IMR-90 (cell line): ENCODE measurements at regions not wholly inside any gene's neighbourhood (a gene's known extent, or its start where the extent isn't known, plus 50 kb on each side); places are given as distances from the start of the nearest gene placed in this dataset.
A peak's percentile ranks its signal among the peaks of the same experiment; 100 is the strongest.

Experiments
- ATAC-seq: fragments of 200-7000 bp; cut with Tn5 transposase; 2 replicates; pipeline ENCODE4 v1.9.1; 2020; ENCODE audit warnings: low read depth, mild to moderate bottlenecking, moderate library complexity
- BruUV-seq: library from RNA; stranded (reverse); fragments of 400-500 nt; replicated peaks from 2 replicates; lab custom pipeline; 2021; lab: Mats Ljungman, UMichigan
- CTCF ChIA-PET: fragments of 300-600 bp; formaldehyde crosslinking; extraction: SDS; loops from one replicate; lab custom pipeline; 2021; ENCODE audit warnings: antibody characterized with exemption; lab: Yijun Ruan, JAX
- POLR2A ChIA-PET: fragments of 300-600 bp; sonication (Branson Sonifier 250); formaldehyde crosslinking; loops from one replicate; lab custom pipeline; 2022; ENCODE audit warnings: antibody characterized with exemption; ENCODE audit not compliant: unreplicated experiment; lab: Charles Lee
- DNase-seq: peaks from one replicate; pipeline ENCODE4 v3.0.0; 2013
- H2AFZ ChIP-seq: replicated peaks from 2 replicates; pipeline ENCODE3; 2013; ENCODE audit warnings: low read length, mild to moderate bottlenecking; ENCODE audit not compliant: poor library complexity
- H2AK5ac ChIP-seq: 2 replicates; pipeline ENCODE4 v1.6.1; 2013; ENCODE audit warnings: low read depth, low read length, inconsistent platforms
- H2AK9ac ChIP-seq: replicated peaks from 2 replicates; pipeline ENCODE3; 2013; ENCODE audit warnings: mild to moderate bottlenecking, low read depth, low read length, moderate library complexity; ENCODE audit not compliant: poor library complexity
- H2BK120ac ChIP-seq: 2 replicates; pipeline ENCODE4 v1.6.1; 2013; ENCODE audit warnings: low read depth, low read length, inconsistent platforms
- H2BK15ac ChIP-seq: 3 replicates; pipeline ENCODE4 v1.6.1; 2013; ENCODE audit warnings: low read depth, low read length, inconsistent platforms
- H2BK20ac ChIP-seq: 2 replicates; pipeline ENCODE4 v1.6.1; 2013; ENCODE audit warnings: low read depth, mild to moderate bottlenecking, inconsistent platforms, low read length, moderate library complexity
- H2BK5ac ChIP-seq: 2 replicates; pipeline ENCODE4 v1.6.1; 2013; ENCODE audit warnings: mild to moderate bottlenecking, low read depth, low read length, inconsistent platforms; ENCODE audit not compliant: poor library complexity, severe bottlenecking
- H3K14ac ChIP-seq: replicated peaks from 2 replicates; pipeline ENCODE4 v1.6.1; 2013; ENCODE audit warnings: low read depth, low read length, inconsistent platforms
- H3K18ac ChIP-seq: 2 replicates; pipeline ENCODE4 v1.6.1; 2013; ENCODE audit warnings: low read depth, low read length, control low read depth
- H3K23ac ChIP-seq: 2 replicates; pipeline ENCODE4 v1.6.1; 2013; ENCODE audit warnings: low read depth, low read length, inconsistent platforms
- H3K27ac ChIP-seq: 2 replicates; pipeline ENCODE4 v1.5.1; 2013; ENCODE audit warnings: mild to moderate bottlenecking, control low read depth, low read length; ENCODE audit not compliant: insufficient read depth
- H3K27me3 ChIP-seq: 2 replicates; pipeline ENCODE4 v1.6.1; 2013; ENCODE audit warnings: low read length; ENCODE audit not compliant: control insufficient read depth, insufficient read depth
- H3K36me3 ChIP-seq: 2 replicates; pipeline ENCODE4 v1.6.1; 2013; ENCODE audit warnings: low read length, mixed read lengths; ENCODE audit not compliant: control insufficient read depth, insufficient read depth
- H3K4ac ChIP-seq: 2 replicates; pipeline ENCODE4 v1.6.1; 2013; ENCODE audit warnings: low read depth, low read length, inconsistent platforms
- H3K4me1 ChIP-seq: 2 replicates; pipeline ENCODE4 v1.6.1; 2013; ENCODE audit warnings: low read length, mixed read lengths; ENCODE audit not compliant: control insufficient read depth, insufficient read depth
- H3K4me2 ChIP-seq: 2 replicates; pipeline ENCODE4 v1.6.1; 2013; ENCODE audit warnings: low read depth, mild to moderate bottlenecking, control low read depth, low read length, moderate library complexity
- H3K4me3 ChIP-seq: 2 replicates; pipeline ENCODE4 v1.5.1; 2013; ENCODE audit warnings: low read depth, mild to moderate bottlenecking, control low read depth, low read length, moderate library complexity; ENCODE audit not compliant: insufficient read depth
- H3K56ac ChIP-seq: 2 replicates; pipeline ENCODE4 v1.6.1; 2013; ENCODE audit warnings: low read length, inconsistent platforms; ENCODE audit not compliant: insufficient read depth; ENCODE audit errors: extremely low read depth
- H3K79me1 ChIP-seq, 2 experiments: 2 replicates each; pipeline ENCODE4 v1.6.1; 2013; ENCODE audit warnings: low read length in 2 of 2, inconsistent platforms in 1 of 2, low read depth in 1 of 2
- H3K9ac ChIP-seq: 2 replicates; pipeline ENCODE4 v1.6.1; 2013; ENCODE audit warnings: low read depth, low read length, control low read depth
- H3K9me1 ChIP-seq: 2 replicates; pipeline ENCODE4 v1.6.1; 2013; ENCODE audit warnings: low read length, inconsistent platforms; ENCODE audit not compliant: insufficient read depth
- H3K9me3 ChIP-seq: 2 replicates; pipeline ENCODE4 v1.6.1; 2013; ENCODE audit warnings: low read length; ENCODE audit not compliant: control insufficient read depth, insufficient read depth
- H4K20me1 ChIP-seq: 2 replicates; pipeline ENCODE4 v1.6.1; 2013; ENCODE audit warnings: low read length, inconsistent platforms; ENCODE audit not compliant: insufficient read depth
- H4K5ac ChIP-seq: 2 replicates; pipeline ENCODE4 v1.6.1; 2013; ENCODE audit warnings: mild to moderate bottlenecking, low read depth, low read length, control low read depth
- H4K8ac ChIP-seq, 2 experiments: 2 replicates each; pipeline ENCODE4 v1.6.1; 2013; ENCODE audit warnings: low read depth in 2 of 2, low read length in 2 of 2, control low read depth in 1 of 2, inconsistent platforms in 1 of 2
- H4K91ac ChIP-seq: 2 replicates; pipeline ENCODE4 v1.6.1; 2013; ENCODE audit warnings: low read depth, low read length, inconsistent platforms; ENCODE audit not compliant: insufficient read depth
- FOS ChIP-seq: fragments of 150-350 bp; IDR thresholded peaks from 2 replicates; pipeline ENCODE4 v1.6.1; 2016; ENCODE audit warnings: low read depth, low read length
- MXI1 ChIP-seq: IDR thresholded peaks from 2 replicates; pipeline ENCODE4 v1.6.1; 2012; ENCODE audit warnings: low read depth, mild to moderate bottlenecking, low read length, moderate library complexity, borderline replicate concordance
- WGBS, 2 experiments: methylation state at CpG; one replicate each; pipeline versions ENCODE4 v1.1.5 to v1.1.7; 2013; ENCODE audit warnings: missing lambda C conversion rate in 2 of 2; ENCODE audit not compliant: insufficient read length in 1 of 2; ENCODE audit errors: extremely low coverage in 2 of 2; 5-methylcytosine and 5-hydroxymethylcytosine counted together
- dilution Hi-C: fragments of 300-500 bp; cut with HindIII; formaldehyde crosslinking; loops from one replicate; pipeline ENCODE4 v1.14.3; 2018; ENCODE audit warnings: low sequenced_read_pairs; ENCODE audit not compliant: unreplicated experiment
- in situ Hi-C: fragments of 300-500 bp; cut with MboI; formaldehyde crosslinking; loops from 3 replicates; pipeline ENCODE4 v1.14.3; 2019; ENCODE audit warnings: low sequenced_read_pairs, inconsistent platforms, mixed read lengths
- intact Hi-C: fragments of 100-400 bp; cut with micrococcal nuclease; formaldehyde crosslinking; loops from 2 replicates; pipeline ENCODE4 v1.10.0; 2022
- TF ChIP-seq, protein P1 (sequence below): fragments of 150-350 bp; IDR thresholded peaks from 2 replicates; pipeline ENCODE4 v1.6.1; 2017; ENCODE audit warnings: mild to moderate bottlenecking, antibody characterized with exemption, low read length, low read depth
- TF ChIP-seq, protein P2 (sequence below): fragments of 150-350 bp; IDR thresholded peaks from 2 replicates; pipeline ENCODE4 v1.6.1; 2016; ENCODE audit warnings: low read depth, mild to moderate bottlenecking, low read length, moderate library complexity, borderline replicate concordance

DNA sequence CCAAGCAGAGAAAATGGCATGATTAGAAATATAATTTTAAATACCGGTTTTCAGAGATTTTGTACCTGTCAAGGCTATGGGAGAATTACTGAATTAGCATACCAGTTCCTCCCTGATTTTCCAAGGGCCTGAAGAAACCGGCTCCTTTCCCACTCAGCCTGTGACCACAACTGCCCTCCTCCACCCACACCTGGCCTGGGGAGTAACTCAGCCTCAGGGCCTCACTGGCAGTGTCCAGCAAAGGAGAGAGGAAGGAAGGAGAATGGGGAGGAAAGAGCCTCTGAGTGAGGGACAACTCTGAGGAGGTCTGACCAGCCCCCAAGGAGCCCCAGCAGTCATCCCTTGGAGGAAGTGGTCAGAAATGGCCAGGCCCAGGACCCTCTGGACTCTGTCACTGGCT is 98.0 kb upstream of the LYZL2 start:
- BruUV-seq, result no TSS peak
- Histone ChIP-seq H4K20me1 (no peaks in the 10 kb centered on the region), H3K4me1 (peaks cover 2% of the 10 kb centered on the region; the same call in 1 of the 2 replicates), H4K5ac (peak overlapping the region; percentile 82), H3K9me3 (peaks cover 7% of the 10 kb centered on the region; the same call in 1 of the 2 replicates), H3K9me1 (no peaks in the 10 kb centered on the region), H4K8ac (peak overlapping the region in 1 of 2 experiments; percentile 78; a peak in 3 of 4 replicates), H3K27me3 (no peaks in the 10 kb centered on the region), H2AK9ac (peak overlapping the region; percentile 86), H2BK15ac (peak overlapping the region; percentile 91; the same call in 2 of the 3 replicates), H2BK120ac (peak overlapping the region; percentile 92), H3K9ac (no peak overlapping the region), H3K27ac (peak overlapping the region; percentile 29; the same call in 1 of the 2 replicates), H2BK5ac (no peak overlapping the region), H3K4ac (peak overlapping the region; percentile 92), H3K36me3 (no peaks in the 10 kb centered on the region), H2BK20ac (peak overlapping the region; percentile 89), H3K4me3 (no peak overlapping the region), H3K14ac (peak overlapping the region; percentile 60), H4K91ac (peak overlapping the region; percentile 85), H3K79me1 (no peaks in the 10 kb centered on the region), H3K4me2 (no peak overlapping the region), H3K23ac (no peak overlapping the region; the same call in 1 of the 2 replicates), H2AFZ (peak overlapping the region; percentile 79), H3K18ac (peak overlapping the region; percentile 81), H2AK5ac (peak overlapping the region; percentile 10), H3K56ac (no peak overlapping the region)
- whole genome bisulfite sequencing, 2 experiments, result no CpG with 5 or more reads among the region's 2 CpGs
- intact Hi-C loops, result loop anchor here (5.0 to 10.0 kb wide), 2 partner anchors 1080 to 1277 kb away; no protein-coding TSS in a partner anchor
- dilution Hi-C loops, result no loop called here
- CTCF ChIA-PET, result no interaction called here
- DNase-seq, result no peak
- POLR2A ChIA-PET, result no interaction called here
- TF ChIP-seq, protein P1, sequence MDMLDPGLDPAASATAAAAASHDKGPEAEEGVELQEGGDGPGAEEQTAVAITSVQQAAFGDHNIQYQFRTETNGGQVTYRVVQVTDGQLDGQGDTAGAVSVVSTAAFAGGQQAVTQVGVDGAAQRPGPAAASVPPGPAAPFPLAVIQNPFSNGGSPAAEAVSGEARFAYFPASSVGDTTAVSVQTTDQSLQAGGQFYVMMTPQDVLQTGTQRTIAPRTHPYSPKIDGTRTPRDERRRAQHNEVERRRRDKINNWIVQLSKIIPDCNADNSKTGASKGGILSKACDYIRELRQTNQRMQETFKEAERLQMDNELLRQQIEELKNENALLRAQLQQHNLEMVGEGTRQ, result no peak
- TF ChIP-seq FOS (no peak), MXI1 (no peak)
- TF ChIP-seq, protein P2, sequence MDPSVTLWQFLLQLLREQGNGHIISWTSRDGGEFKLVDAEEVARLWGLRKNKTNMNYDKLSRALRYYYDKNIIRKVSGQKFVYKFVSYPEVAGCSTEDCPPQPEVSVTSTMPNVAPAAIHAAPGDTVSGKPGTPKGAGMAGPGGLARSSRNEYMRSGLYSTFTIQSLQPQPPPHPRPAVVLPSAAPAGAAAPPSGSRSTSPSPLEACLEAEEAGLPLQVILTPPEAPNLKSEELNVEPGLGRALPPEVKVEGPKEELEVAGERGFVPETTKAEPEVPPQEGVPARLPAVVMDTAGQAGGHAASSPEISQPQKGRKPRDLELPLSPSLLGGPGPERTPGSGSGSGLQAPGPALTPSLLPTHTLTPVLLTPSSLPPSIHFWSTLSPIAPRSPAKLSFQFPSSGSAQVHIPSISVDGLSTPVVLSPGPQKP, result no peak
- ATAC-seq, result no peak
- in situ Hi-C loops, result no loop called here
